HEK293T (cell line): ENCODE measurements at regions not wholly inside any gene's neighbourhood (a gene's known extent, or its start where the extent isn't known, plus 50 kb on each side); places are given as distances from the start of the nearest gene placed in this dataset.

Experiments used
- BHLHE40 ChIP-seq: fragments of 450-650 bp; IDR thresholded peaks from 2 replicates; pipeline ENCODE4 v1.6.1; 2016; ENCODE audit warnings: mild to moderate bottlenecking, moderate library complexity, borderline replicate concordance
- FOXA1 ChIP-seq: fragments of 450-650 bp; IDR thresholded peaks from 2 replicates; pipeline ENCODE4 v1.6.1; 2016; ENCODE audit warnings: mild to moderate bottlenecking
- FOXK2 ChIP-seq: fragments of 450-650 bp; IDR thresholded peaks from 2 replicates; pipeline ENCODE4 v1.6.1; 2016; ENCODE audit warnings: mild to moderate bottlenecking
- FOXM1 ChIP-seq: fragments of 450-650 bp; IDR thresholded peaks from 2 replicates; pipeline ENCODE4 v1.6.1; 2017; ENCODE audit warnings: mild to moderate bottlenecking, borderline replicate concordance
- HDGF ChIP-seq: fragments of 450-650 bp; IDR thresholded peaks from 2 replicates; pipeline ENCODE4 v1.6.1; 2017; ENCODE audit warnings: antibody characterized with exemption, borderline replicate concordance
- L3MBTL2 ChIP-seq: fragments of 450-650 bp; conservative IDR thresholded peaks from 2 replicates; pipeline ENCODE4 v1.6.1; 2016; ENCODE audit warnings: mild to moderate bottlenecking
- NFRKB ChIP-seq: fragments of 450-650 bp; IDR thresholded peaks from 2 replicates; pipeline ENCODE4 v1.6.1; 2016; ENCODE audit warnings: mild to moderate bottlenecking, moderate library complexity
- SP1 ChIP-seq: fragments of 450-650 bp; IDR thresholded peaks from 2 replicates; pipeline ENCODE4 v1.6.1; 2017
- ZNF384 ChIP-seq: fragments of 450-650 bp; IDR thresholded peaks from 2 replicates; pipeline ENCODE4 v1.6.1; 2016

DNA sequence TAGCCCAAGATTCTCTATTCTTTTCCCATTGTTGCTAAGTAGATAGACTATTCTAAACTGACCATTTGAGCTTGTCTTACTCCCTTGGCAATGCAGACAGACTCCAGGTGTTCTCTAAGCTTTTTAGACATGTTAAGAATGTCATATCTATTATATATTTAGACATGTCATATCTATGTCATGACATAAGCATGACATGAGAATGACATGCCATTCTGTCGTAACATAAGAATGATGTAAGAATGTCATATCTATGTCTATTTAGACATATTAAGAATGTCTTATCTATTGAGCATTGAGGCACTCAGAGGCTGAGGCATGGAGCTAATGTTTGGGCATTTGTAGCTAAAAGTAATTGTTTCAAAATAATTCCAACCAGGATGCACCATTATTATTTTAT is 277.3 kb upstream of the ATP2B1 start:
- TF ChIP-seq NFRKB (no peak), L3MBTL2 (no peak), FOXA1 (no peak), HDGF (no peak), BHLHE40 (no peak), SP1 (no peak), FOXM1 (no peak), FOXK2 (no peak), ZNF384 (no peak)
